ENCODE measurements at regions not wholly inside any gene's neighbourhood (a gene's known extent, or its start where the extent isn't known, plus 50 kb on each side); places are given as distances from the start of the nearest gene placed in this dataset.

GRCh38 chr4:11545651-11546050 lies 117.0 kb upstream of the HS3ST1 start:
- Histone ChIP-seq H3K79me2 (ENCODE audit: control insufficient read depth in 1 of 2, insufficient read depth in 2 of 2, low read length in 2 of 2) (no peaks in the 10 kb centered on the region), H2BK15ac (ENCODE audit: low read length) (no peak overlapping the region), H3K18ac (ENCODE audit: extremely low read depth, low read length) (no peak overlapping the region), H3K23me2 (ENCODE audit: low read depth, low read length) (no peaks in the 10 kb centered on the region), H2BK5ac (ENCODE audit: low read depth, low read length) (no peak overlapping the region), H3K4me2 (ENCODE audit: insufficient read depth in 1 of 2, low read depth in 2 of 2, low read length in 2 of 2) (no peak overlapping the region), H4K20me1 (replicated peaks in 1 of 2; ENCODE audit: control insufficient read depth in 1 of 2, insufficient read depth in 2 of 2, low read length in 2 of 2) (no peaks in the 10 kb centered on the region), H2AFZ (ENCODE audit: low read length) (no peak overlapping the region), H4K8ac (ENCODE audit: extremely low read depth, insufficient read depth, low read length) (no peak overlapping the region), H3K14ac (ENCODE audit: insufficient read length) (no peak overlapping the region), H3K23ac (ENCODE audit: insufficient read length) (no peak overlapping the region), H3K27ac (ENCODE audit: low read depth, low read length) (no peak overlapping the region), H4K5ac (ENCODE audit: insufficient read length, low read depth, low read length) (no peak overlapping the region), H3K9ac (replicated peaks in 1 of 4; ENCODE audit: extremely low read depth in 1 of 4, low read depth in 3 of 4, low read length in 3 of 4) (no peak overlapping the region), H2BK20ac (ENCODE audit: low read length) (no peak overlapping the region), H3K79me1 (ENCODE audit: low read depth, low read length) (no peaks in the 10 kb centered on the region), H3K56ac (replicated peaks; ENCODE audit: insufficient read length, low read depth, low read length) (no peak overlapping the region), H3K4me3 (ENCODE audit: extremely low read depth in 1 of 4, insufficient read depth in 2 of 4, low read depth in 3 of 4, low read length in 4 of 4) (no peak overlapping the region), H2BK12ac (ENCODE audit: low read depth, low read length) (no peak overlapping the region), H3K4ac (replicated peaks; ENCODE audit: insufficient read length, low read depth, low read length) (no peak overlapping the region), H3K9me3 (ENCODE audit: insufficient read depth in 2 of 2, low read depth in 1 of 2, low read length in 1 of 2) (no peaks in the 10 kb centered on the region), H2AK5ac (ENCODE audit: low read depth, low read length) (no peak overlapping the region), H3K4me1 (replicated peaks in 1 of 4; ENCODE audit: control insufficient read depth in 3 of 4, insufficient read depth in 4 of 4, low read length in 3 of 4) (no peaks in the 10 kb centered on the region), H3K27me3 (replicated peaks in 1 of 4; ENCODE audit: control insufficient read depth in 3 of 4, extremely low read depth in 1 of 4, insufficient read depth in 3 of 4, low read length in 3 of 4) (no peaks in the 10 kb centered on the region), H4K91ac (replicated peaks; ENCODE audit: insufficient read length, low read length) (no peak overlapping the region), H2BK120ac (replicated peaks; ENCODE audit: low read depth, low read length) (no peak overlapping the region), H3K36me3 (ENCODE audit: control insufficient read depth in 2 of 4, insufficient read depth in 4 of 4, low read length in 3 of 4) (no peaks in the 10 kb centered on the region)
- WGBS, 2 experiments (ENCODE audit: extremely low coverage in 1 of 2, insufficient coverage in 1 of 2, insufficient read length in 1 of 2, insufficient replicate concordance in 2 of 2, low coverage in 1 of 2, low lambda C conversion rate in 2 of 2, missing lambda C conversion rate in 1 of 2) = 84% methylated on average over 3 of the region's 3 CpGs; no CpG with 5 or more reads in 1 of the 2 experiments
- TF ChIP-seq SP2 (IDR thresholded peaks at IDR 0.05; ENCODE audit: low read length) (no peak), RXRA (IDR thresholded peaks at IDR 0.05; ENCODE audit: insufficient read depth, low read depth, low read length) (no peak), KDM1A (IDR thresholded peaks at IDR 0.05; ENCODE audit: borderline replicate concordance, low read length) (no peak), MAX (IDR thresholded peaks at IDR 0.05) (no peak), KDM4A (IDR thresholded peaks at IDR 0.05; ENCODE audit: low read depth, low read length, severe bottlenecking) (no peak), TAF7 (optimal IDR thresholded peaks at IDR 0.05; ENCODE audit: borderline replicate concordance, low read depth, low read length) (no peak), SP1 (IDR thresholded peaks at IDR 0.05; ENCODE audit: low read depth, low read length) (no peak), MAFK (IDR thresholded peaks at IDR 0.05; ENCODE audit: low read depth, low read length) (no peak), TEAD4 (IDR thresholded peaks at IDR 0.05; ENCODE audit: low read depth, low read length) (no peak), HDAC6 (IDR thresholded peaks at IDR 0.05; ENCODE audit: low read depth, low read length) (no peak), ASH2L (IDR thresholded peaks at IDR 0.05; ENCODE audit: low read length) (no peak), SUZ12 (IDR thresholded peaks at IDR 0.05; ENCODE audit: low read length) (no peak), TBP (IDR thresholded peaks at IDR 0.05; ENCODE audit: low read depth, low read length) (no peak)
- POLR2A ChIA-PET (ENCODE audit: partially characterized antibody) = no interaction called here
- no peak for DNase-seq (ENCODE audit: low read depth in 1 of 2, low spot score in 2 of 2)
- no peak for FAIRE-seq
- CTCF ChIA-PET (ENCODE audit: partially characterized antibody) = no interaction called here
